Fibroblast of pulmonary artery (primary cell): ENCODE measurements at regions not wholly inside any gene's neighbourhood (a gene's known extent, or its start where the extent isn't known, plus 50 kb on each side); places are given as distances from the start of the nearest gene placed in this dataset.

Experiments used
- DNase-seq: peaks from one replicate; pipeline ENCODE4 v3.0.0-alpha.2; 2010; ENCODE audit warnings: low read depth
- H3K4me3 ChIP-seq: replicated peaks from 2 replicates; pipeline ENCODE4 v1.5.1; 2011; ENCODE audit warnings: low read depth, mild to moderate bottlenecking, control low read depth, low read length, moderate library complexity
- CTCF ChIP-seq: IDR thresholded peaks from 2 replicates; pipeline ENCODE4 v1.5.1; 2011; ENCODE audit warnings: mild to moderate bottlenecking, control low read depth, low read length, inconsistent platforms; ENCODE audit errors: missing control alignments

GRCh38 chr15:66917904-66918448, 147.4 kb upstream of the SMAD3 start:
- no peak for DNase-seq
- no peak overlapping the region for H3K4me3 ChIP-seq
- TF ChIP-seq CTCF, result no peak

GRCh38 chr15:66919421-66919820, 146.0 kb upstream of the SMAD3 start:
- TF ChIP-seq CTCF, result no peak
- DNase-seq, result no peak
- no peak overlapping the region for H3K4me3 ChIP-seq

GRCh38 chr15:66921319-66921915, 144.0 kb upstream of the SMAD3 start:
- no peak for DNase-seq
- H3K4me3 ChIP-seq, result no peak overlapping the region
- TF ChIP-seq CTCF, result no peak

GRCh38 chr15:66922608-66923007, 142.8 kb upstream of the SMAD3 start:
- no peak overlapping the region for H3K4me3 ChIP-seq
- DNase-seq, result no peak
- no peak for TF ChIP-seq CTCF

GRCh38 chr15:66923438-66923881, 141.9 kb upstream of the SMAD3 start:
- no peak for DNase-seq
- no peak overlapping the region for H3K4me3 ChIP-seq
- peak; percentile 22 for TF ChIP-seq CTCF

- TF ChIP-seq CTCF, result no peak
- DNase-seq, result no peak
- H3K4me3 ChIP-seq, result no peak overlapping the region
These were observed 140.5 kb upstream of the SMAD3 start for GRCh38 chr15:66924889-66925288.

- no peak for DNase-seq
- TF ChIP-seq CTCF, result no peak
- H3K4me3 ChIP-seq, result no peak overlapping the region
These were observed 139.7 kb upstream of the SMAD3 start for GRCh38 chr15:66925721-66926120.
